HEK293T (cell line): ENCODE measurements at regions not wholly inside any gene's neighbourhood (a gene's known extent, or its start where the extent isn't known, plus 50 kb on each side); places are given as distances from the start of the nearest gene placed in this dataset.

Experiments used
- ELF4 ChIP-seq: fragments of 450-650 bp; IDR thresholded peaks from 2 replicates; pipeline ENCODE4 v1.6.1; 2017; ENCODE audit warnings: antibody characterized with exemption
- SP1 ChIP-seq: fragments of 450-650 bp; IDR thresholded peaks from 2 replicates; pipeline ENCODE4 v1.6.1; 2017

DNA sequence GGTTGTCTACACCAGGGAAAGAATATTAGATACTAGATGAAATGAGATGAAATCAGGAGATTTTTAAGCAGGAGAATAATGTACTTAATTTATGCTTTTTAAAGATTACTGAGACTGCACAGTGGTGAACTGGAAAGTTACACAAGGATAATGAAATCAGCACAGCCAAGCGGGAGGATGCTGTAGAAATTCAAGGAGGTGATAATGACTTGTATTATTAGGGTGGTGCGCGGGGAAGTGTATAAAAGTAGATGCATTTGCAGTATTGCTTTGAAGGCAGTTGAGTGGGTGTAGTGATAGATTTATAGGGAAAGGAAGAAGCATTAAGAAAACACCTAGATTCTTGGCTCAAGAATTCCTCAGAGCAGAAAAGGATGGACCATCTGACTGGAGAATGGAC is 359.5 kb upstream of the SPHKAP start:
- no peak for TF ChIP-seq ELF4
- TF ChIP-seq SP1: no peak
